Stimulated activated CD8-positive, alpha-beta memory T cell treated with anti-CD3 and anti-CD28 coated beads, Interleukin-4, amount 100 ng/mL, for 48 hours (primary cell): ENCODE measurements at regions not wholly inside any gene's neighbourhood (a gene's known extent, or its start where the extent isn't known, plus 50 kb on each side); places are given as distances from the start of the nearest gene placed in this dataset.
"Not testable (repeated sequence)": the region's sequence is repeated elsewhere in the genome, so short reads cannot be mapped to it uniquely, and the experiment has no call there.

Source experiments
- DNase-seq: peaks from one replicate; pipeline ENCODE4 v3.0.0-alpha.2; 2020

DNA sequence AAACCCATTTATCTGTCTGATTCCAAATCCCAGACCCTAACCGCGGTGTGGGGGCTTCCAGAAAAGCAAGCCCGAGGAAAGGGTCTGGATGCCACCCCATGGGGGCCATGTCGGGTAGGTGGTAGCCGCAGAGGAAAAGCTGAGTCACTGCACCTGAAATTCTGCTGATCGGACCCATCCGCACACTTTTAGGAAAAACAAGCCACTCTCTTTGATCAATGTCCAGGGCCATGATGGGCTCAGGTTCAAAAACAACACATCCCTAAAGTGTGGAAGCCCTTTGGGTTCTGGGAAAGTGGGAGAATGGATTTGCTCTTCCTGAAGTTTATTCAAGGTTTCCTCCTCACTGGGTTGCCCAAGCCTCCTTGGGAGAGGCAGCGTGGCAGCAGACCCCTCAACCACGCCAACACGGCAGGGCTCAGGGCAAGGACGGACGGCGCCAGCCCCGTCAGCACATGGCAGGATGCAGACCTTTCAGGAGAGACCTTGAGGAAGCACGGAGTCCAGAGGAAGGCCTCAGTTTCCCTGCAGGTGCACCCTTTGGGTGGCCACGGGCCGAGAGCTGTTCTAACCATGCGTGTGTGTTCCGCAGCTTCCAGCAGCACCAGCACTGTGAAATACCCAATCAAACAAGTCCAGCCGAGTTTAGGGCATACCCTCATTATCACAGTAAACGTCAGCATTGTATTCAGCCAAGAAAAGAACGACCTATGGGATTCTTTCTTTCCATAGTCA lies 367.0 kb downstream of the FOXL1 start:
- DNase-seq: no peak

DNA sequence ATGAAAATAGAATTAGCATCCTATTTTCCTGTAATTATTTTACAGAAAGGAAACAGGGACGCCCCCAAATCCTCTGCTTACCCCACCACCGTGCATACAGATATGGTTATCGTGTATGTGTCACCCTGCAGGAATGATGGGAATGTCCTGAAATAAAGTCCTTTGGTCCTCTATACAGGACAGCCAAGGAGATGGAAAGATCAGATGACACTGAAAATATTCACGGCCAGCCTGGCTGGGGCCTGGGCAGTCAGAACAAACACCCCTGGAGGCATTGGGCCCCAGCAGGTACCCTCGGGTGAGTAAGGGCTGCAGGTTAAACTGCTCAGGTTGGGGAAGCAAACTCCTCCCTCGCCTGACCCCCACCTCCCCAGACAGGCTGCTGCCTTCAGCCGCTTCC lies 368.0 kb downstream of the FOXL1 start:
- DNase-seq: no peak

DNA sequence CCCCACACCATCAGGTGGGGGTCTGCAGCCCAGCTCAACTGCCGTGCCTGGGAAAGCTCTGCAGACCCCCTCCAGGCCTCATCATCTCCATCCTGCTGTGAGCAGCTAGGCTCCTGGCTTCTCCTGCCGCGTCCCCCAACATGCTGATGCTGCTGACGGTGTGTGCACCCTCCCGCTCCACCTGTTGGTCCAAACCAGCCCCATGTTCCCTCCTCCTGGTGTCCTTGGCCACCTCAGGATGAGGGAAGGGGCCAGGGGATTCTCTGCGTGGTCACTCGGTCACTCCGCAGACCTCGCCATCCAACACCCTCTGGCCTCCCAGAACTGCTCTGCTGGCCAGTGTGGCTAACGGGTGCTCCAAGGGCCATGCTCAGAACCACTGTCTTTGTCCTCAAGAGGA lies 368.6 kb downstream of the FOXL1 start:
- no peak for DNase-seq

DNA sequence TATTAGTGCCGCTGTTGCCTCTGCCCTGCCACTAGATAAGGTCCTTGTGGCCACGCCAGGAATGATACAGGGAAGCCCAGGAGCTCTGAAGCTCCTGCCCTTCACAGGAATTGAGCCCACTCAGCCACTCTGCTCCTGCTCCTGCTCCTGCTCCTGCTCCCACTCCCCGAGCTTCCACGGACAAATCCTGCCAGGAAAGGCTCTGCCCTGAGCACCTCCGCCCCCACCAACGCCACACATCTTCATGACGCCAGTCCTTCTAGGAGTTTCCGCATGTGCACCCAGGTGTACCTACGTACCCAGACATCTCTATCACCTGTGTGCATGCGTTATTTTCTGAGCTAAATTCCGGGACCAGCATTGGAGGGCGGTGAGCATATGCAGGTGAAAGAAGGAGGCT lies 369.1 kb downstream of the C16orf95 start:
- DNase-seq: no peak

DNA sequence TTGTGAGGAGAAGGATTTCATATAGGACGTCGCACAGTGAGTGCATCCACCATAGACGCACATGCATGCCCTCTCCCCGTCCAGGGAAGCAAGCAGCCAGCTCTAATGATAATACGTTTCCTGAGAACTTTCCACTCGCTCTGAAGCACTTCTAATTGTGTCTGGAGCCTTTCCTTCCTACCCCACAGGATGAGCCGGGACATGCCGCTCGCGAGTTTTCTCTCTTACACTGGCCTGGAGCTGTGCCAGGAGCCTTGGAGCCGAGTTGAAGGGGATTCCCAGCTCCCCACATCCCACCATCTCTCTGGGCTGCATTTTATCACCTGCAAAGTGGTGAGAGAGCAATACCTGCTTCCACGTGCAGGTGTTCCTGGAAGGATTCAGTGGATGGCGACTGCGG lies 368.1 kb downstream of the C16orf95 start:
- no peak for DNase-seq

DNA sequence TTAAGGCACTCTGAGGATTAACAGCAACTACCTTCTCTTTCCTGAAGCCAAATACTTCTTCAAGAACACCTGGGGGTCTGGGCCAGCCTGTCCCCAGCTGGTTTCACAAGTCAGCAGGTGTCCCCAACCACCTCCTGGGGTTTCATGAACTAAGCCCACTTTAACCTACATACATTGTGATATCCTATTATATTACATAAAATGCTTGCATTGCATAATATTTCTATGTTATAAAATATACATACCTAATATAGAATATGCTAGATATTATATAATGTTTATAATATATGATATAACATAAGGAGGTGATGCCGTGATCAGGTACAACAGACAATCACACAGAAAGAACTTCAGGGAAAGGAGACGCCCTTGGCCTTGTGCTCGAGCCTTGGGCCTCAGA lies 367.6 kb downstream of the C16orf95 start:
- no peak for DNase-seq

DNA sequence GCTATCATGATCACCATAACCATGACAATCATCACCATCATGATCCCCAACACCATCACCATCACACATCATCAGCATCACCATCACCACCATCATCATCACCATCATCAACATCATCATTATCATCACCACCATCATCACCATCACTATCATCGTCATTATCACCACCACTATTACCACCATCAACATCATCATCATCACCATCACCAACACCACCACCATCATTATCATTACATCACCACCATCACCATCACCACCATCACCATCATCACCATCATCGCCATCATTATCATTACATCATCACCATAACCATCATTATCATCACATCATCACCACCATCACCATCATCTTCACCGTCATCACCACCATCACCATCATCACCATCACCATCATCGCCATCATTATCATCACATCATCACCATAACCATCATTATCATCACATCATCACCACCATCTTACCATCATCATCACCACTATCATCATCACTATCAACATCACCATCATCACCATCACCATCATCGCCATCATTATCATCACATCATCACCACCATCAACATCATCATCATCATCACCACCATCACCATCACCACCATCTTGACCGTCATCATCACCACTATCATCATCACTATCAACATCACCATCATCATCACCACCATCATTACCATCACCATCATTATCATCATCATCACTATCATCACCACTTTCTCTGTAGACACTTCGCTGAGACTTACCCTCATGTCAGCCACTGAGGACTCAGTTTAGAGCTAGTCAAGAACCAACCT lies 366.0 kb downstream of the C16orf95 start:
- no peak for DNase-seq

DNA sequence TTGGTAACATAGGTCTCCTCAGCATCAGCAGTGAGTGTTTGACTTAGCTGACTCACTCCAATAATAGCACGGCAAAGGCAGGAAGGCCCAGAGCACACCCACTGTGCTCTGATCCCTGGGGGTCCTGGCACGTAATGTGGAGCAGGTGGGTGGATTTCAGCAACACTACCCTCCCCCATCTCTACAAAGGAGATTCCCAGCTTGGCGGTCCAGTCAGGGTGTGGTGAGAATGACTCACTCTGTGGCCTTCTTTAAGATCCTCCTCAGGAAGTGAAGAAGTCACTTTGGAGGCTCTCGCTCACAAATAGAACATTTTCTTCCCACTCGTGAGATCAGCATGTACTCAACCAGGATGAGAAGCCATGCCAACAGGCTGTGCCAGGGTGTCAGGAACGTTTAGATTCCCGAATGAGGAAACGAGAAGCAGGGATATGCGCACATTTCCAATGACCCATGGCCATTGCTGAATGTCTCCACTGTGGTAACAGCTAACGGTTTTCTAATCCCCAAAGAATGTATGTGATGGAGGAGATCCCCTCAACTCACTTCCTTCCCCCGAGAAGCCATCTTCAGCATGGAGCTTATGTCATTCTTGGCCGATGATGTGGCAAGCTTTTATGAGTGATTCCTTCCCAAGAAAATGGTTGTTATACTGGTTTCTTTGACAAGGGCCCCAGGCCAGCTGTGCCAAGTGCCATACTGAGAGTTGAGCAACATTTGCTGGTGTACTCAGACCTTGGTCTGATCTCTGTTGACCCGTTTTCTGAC lies 365.2 kb downstream of the C16orf95 start:
- no peak for DNase-seq

DNA sequence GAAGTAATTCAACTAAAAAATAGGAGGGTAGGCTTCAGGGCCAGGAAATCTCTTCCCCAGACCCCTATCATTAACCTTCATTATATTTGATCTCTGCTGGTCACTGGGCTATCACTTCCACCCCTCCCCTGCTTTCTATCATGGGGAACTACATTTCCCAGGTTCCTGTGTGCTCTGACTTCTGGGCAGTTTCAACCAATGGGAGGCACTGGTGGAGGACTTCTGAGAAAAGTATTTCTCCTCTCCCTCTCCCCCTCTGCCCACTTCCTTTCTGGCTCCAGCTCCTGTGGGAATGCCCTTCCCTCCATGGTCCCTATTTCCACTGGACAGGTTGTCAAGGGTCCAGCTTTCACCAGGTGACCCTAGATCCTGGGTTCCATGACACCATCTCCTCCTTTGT lies 364.4 kb downstream of the C16orf95 start:
- DNase-seq: no peak

DNA sequence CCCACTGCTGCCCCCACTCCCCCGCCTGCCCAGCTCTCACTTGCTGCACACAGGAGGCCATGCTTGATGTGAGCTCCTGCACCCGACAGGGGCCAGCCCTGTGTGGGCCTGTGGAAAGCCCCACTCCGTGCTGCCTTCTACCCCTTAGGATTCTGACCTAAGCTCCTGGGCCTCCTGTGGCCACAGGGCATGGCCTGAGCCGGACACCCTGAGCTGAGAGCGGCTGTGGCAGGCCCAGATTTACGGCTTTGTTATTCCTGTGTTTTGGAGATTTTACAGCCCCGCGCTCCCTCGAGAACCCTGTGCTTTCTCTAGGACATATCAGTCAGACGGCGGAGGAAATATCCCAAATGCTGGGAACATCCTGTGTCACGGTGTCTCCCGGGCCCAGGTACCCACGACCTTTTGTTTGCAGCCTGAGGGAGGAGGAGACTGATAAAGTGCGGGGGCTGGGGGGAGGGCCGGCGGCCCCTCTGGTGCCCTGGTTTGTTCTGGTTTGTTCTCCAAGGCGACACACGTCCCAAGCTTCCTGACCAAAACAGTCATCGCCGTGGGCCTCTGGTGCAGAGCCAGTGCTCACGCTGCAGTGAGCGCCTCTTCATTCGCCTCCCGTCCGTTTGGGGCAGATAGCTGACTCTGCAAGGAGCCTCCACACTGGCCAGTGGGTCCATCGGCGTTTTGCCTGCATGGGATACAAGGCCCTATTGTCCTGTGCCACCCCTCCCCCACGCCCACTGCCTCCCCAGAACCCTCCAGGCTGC lies 363.4 kb downstream of the C16orf95 start:
- DNase-seq: no peak

DNA sequence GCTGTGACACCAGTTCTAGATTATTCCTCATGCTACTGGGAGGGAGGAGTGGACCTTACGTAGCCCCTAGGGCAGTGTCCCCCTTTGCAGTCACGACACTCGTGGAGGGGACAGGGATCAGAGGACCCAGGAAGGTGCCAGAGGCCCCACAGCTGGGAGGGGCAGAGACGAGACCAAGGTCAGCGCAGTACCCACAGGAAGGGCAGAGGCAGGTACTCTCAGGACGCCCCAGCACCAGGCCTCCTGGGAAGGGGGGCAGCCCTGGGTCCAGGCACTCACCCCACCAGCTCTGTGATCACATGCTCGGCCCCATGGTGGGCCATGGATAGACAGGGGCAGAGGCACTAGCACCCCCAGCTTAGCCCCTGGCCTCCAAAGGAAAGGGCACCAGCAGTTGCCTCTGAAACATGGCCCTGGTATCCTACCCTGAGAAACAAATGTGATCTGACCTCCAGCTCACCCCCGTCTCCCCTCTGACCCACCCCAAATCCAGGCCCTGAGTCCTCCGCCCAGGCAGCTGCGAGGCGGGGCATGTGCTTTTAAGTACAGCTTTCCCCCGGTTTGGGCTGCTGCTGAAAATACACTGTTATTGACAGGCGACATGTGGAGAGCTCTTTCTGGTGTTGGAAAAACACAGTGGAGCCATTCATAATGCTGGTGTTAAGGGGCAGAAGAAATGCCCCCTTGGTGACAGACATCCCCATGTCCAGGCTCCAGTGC lies 361.9 kb downstream of the C16orf95 start:
- no peak for DNase-seq

DNA sequence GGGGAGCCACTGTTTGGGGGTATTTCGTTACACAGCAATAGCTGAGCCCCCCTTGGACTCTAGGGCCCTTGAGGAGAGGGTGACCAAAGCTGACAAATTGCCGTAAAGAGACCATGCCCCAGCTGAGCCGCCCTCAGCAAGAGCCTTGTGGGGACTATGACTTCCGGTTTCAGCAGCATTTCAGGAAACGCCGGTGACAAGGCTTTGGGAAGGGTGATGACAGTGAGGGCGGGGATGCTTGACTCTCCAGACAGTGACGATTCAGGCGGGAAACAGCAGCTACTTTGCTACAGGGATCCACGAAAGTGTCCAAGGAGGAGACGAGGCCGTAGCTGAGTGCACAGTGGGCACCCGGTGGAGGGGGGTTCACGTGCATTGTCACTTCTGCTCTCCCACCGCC lies 360.8 kb downstream of the C16orf95 start:
- no peak for DNase-seq

DNA sequence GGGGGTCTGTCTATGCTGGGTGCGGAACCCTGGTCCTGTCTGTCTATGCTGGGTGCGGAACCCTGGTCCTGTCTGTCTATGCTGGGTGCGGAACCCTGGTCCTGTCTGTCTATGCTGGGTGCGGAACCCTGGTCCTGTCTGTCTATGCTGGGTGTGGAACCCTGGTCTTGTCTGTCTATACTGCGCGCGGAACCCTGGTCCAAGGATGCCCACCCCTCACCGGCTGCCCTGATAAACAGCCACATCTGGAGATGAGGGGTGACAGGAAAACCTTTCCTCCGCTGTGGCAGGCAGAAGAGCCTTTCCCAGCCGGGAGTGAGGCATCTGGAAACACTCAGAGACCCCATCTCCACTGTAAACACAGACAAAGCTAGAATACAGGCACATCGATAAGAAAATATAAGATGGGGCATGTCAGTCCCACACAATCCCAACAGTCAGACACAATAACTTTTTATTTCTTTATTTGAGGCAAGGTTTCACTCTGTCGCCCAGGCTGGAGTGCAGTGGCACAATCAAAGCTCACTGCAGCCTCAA lies 359.5 kb downstream of the C16orf95 start:
- DNase-seq: not testable (repeated sequence)

DNA sequence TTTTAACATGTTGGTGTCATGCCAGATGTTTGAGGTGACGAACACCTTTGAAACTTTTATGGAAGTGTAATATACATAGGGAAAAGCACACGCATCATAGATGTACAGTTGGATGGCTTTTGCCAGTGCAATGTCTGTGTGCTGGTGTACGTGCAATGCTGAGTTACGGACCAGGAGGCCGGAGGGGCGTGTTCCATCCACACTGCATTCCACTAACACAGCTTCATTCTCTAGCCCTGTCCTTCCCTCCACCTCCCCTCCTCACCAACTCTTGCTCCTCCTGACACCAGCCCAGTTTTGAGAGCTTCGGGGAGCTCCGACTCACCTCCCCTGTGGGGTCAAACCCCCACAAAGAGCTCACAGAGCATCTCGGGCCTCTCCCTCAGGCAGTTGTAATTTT lies 358.8 kb downstream of the C16orf95 start:
- no peak for DNase-seq

DNA sequence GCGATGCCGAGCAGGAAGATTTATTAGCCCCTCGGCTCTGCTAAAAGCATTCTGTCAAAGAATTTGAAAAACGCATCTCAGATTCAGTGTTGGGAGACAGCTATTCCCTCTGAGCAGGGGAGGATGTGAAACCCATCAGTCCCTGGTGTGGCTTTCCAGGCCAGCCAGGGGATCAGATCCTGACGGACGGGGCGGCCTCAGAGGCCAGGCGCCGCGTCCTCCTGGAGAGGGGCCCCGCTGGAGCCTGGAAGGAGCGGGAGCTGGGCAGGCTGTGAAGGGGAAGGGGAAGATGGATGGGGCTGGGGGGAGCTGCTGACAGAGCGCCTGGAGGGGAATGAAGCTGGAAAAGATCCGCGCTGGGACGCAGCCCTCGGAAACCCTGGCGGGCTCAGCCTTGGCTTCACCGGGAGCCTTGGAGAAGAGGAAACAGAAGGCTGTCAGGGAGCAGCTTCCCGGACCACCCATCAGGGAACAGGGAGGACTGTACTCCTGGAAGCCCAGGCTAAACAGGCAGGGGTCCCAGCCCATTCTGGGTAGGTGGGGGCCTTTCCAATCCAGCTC lies 358.0 kb downstream of the C16orf95 start:
- no peak for DNase-seq

DNA sequence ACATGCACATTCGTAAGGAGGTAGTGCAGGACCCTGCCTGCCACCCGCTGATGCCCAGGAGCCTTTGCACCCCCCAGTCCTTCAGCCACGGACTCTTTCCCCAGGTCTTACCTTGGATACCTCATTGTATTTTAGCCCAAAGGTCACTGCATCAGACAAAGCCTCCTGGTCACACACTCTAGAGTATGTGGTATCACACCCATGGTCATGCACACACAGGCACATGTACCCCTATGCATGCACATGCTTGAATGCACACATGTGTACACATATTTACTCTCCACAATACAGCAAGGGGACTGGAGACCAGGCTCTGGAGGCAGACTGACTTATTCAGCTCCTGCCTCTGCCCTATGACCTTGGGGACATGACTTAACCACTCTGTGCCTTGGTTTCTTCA lies 357.5 kb downstream of the C16orf95 start:
- DNase-seq: no peak

DNA sequence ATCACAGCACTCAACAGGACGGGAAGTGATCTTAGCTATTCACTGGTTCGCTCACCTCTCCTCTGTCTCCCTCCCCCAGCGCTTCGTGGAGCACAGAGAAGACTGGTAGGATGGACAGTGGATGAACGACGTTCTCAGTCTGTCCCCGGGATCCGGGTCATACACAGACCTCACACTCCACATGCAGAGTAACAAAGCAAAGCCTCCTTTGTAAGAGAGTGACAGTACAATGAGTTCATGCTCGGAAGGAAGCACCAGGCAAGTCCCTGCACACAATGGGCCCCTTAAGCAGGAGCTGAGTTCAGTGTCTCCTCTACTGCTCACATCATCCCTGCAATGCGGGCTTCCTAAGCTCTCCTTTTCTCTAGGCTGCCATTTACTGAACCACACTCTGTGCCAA lies 356.9 kb downstream of the C16orf95 start:
- no peak for DNase-seq

DNA sequence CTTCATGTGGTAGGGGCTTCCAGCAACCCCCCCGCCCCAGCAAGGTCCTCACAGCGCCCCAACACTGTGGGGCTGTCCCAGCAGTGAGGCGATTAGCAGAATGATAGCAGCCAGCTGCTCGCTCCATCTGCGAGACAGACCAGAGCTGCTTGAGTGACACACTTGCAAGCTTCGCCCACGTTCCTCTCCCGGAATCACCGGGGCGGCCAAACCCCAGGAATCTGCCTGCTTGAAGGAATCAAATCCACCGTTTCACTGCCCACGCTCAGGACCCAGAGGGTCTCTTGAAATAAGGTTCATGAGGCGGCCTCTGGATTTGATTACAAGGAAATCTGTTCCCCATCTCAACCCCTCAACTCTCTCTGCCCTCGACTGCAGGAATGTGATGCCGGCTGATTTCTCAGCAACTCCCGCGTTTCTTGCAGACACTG lies 356.0 kb downstream of the C16orf95 start:
- DNase-seq: no peak

DNA sequence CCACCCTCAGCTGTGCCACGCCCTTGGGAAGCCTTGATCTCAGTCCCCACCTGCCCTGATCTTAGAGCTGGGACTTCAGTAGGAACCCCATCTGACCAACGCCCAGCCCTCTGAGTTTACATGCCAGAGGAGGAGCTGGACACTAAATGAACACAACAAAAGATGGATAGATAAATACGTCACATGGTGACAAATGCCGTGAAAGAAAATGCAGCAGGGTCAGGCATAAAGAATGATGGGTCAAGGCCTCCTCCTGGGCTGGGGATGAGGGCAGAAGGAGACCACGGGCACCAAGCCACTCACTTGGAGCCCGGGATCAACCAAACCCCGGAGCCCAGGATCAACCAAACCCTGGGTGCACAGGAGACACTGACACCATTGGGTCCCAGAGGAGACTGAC lies 354.9 kb downstream of the C16orf95 start:
- no peak for DNase-seq

DNA sequence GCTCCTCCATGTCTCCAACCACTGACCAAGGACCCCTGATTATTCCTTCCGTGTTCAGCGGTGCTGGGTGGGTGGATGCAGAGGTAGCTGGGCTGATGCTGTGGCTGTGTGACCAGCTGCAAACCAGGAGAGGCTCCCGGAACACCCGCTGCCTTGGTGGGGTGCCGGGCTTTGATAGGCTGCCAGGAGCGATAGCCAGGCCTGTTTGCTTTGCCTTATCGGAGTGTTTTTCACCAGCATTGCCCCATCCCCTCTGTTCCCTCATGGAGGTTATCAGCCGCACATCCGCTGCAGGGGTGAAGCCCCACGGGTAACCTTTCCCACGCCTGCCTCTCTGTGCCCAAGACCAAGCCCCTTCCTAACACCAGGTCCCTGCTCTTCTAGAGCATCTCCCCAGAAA lies 354.3 kb downstream of the C16orf95 start:
- no peak for DNase-seq
